BLaER1 (cell line): ENCODE measurements at regions not wholly inside any gene's neighbourhood (a gene's known extent, or its start where the extent isn't known, plus 50 kb on each side); places are given as distances from the start of the nearest gene placed in this dataset.

Source experiments
- H3K27ac ChIP-seq: shearing (Covaris generic); formaldehyde crosslinking; 2 replicates; pipeline ENCODE4 v1.8.1; 2022
- H3K27me3 ChIP-seq: shearing (Covaris generic); formaldehyde crosslinking; 2 replicates; pipeline ENCODE4 v1.8.1; 2022
- H3K36me3 ChIP-seq: shearing (Covaris generic); formaldehyde crosslinking; 2 replicates; pipeline ENCODE4 v1.8.1; 2022
- H3K4me1 ChIP-seq: shearing (Covaris generic); formaldehyde crosslinking; 2 replicates; pipeline ENCODE4 v1.8.1; 2022
- H3K4me2 ChIP-seq: shearing (Covaris generic); formaldehyde crosslinking; 2 replicates; pipeline ENCODE4 v1.8.1; 2022
- H3K4me3 ChIP-seq: shearing (Covaris generic); formaldehyde crosslinking; 2 replicates; pipeline ENCODE4 v1.8.1; 2022
- H3K9ac ChIP-seq: shearing (Covaris generic); formaldehyde crosslinking; 2 replicates; pipeline ENCODE4 v1.8.1; 2022
- H3K9me3 ChIP-seq: shearing (Covaris generic); formaldehyde crosslinking; 2 replicates; pipeline ENCODE4 v1.8.1; 2022
- H4K20me1 ChIP-seq: shearing (Covaris generic); formaldehyde crosslinking; 2 replicates; pipeline ENCODE4 v1.8.1; 2022
- Cebpa-rat ChIP-seq: shearing (Covaris generic); IDR thresholded peaks from 2 replicates; pipeline ENCODE4 v1.8.1; 2022

DNA sequence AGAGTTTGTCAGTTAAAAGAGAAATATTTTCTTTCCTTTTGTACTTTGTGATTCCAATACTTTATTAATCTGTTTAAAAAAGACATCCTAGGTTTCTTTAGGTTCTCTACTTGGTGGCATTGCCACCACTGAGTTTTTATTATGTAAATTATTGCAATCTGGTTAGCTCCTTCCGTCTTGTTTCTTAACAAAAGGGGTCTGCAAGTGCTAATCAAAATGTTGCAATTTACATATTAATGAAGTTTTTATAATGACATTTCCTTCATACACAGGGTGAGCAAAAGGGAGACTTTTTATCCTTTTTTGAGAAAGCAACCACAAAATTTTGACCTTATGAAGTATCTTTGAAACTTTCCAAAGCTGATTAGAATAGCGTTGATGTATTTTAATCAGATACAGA lies 1307.3 kb downstream of the ROBO2 start:
- H3K4me1 ChIP-seq, result no peaks in the 10 kb centered on the region
- H3K9ac ChIP-seq, result no peak overlapping the region
- H3K4me2 ChIP-seq, result no peak overlapping the region
- no peaks in the 10 kb centered on the region for H3K27me3 ChIP-seq
- H3K36me3 ChIP-seq, result no peaks in the 10 kb centered on the region
- TF ChIP-seq Cebpa-rat, result no peak
- H3K27ac ChIP-seq, result no peak overlapping the region
- no peak overlapping the region for H3K4me3 ChIP-seq
- H3K9me3 ChIP-seq, result no peaks in the 10 kb centered on the region
- H4K20me1 ChIP-seq, result no peaks in the 10 kb centered on the region

GRCh38 chr3:78348664-78349063 lies 1308.8 kb downstream of the ROBO2 start:
- TF ChIP-seq Cebpa-rat, result no peak
- Histone ChIP-seq H3K4me3 (no peak overlapping the region), H3K27ac (no peak overlapping the region), H3K9me3 (no peaks in the 10 kb centered on the region), H3K4me1 (no peaks in the 10 kb centered on the region), H3K27me3 (no peaks in the 10 kb centered on the region), H3K36me3 (no peaks in the 10 kb centered on the region), H4K20me1 (no peaks in the 10 kb centered on the region), H3K9ac (no peak overlapping the region), H3K4me2 (no peak overlapping the region)

GRCh38 chr3:78349571-78349970 lies 1309.7 kb downstream of the ROBO2 start:
- Histone ChIP-seq H3K36me3 (no peaks in the 10 kb centered on the region), H3K27me3 (no peaks in the 10 kb centered on the region), H4K20me1 (no peaks in the 10 kb centered on the region), H3K4me2 (no peak overlapping the region), H3K4me1 (no peaks in the 10 kb centered on the region), H3K27ac (no peak overlapping the region), H3K4me3 (no peak overlapping the region), H3K9ac (no peak overlapping the region), H3K9me3 (no peaks in the 10 kb centered on the region)
- no peak for TF ChIP-seq Cebpa-rat

- no peak for TF ChIP-seq Cebpa-rat
- H3K4me1 ChIP-seq, result no peaks in the 10 kb centered on the region
These were observed 1311.4 kb downstream of the ROBO2 start for GRCh38 chr3:78351334-78351733.

GRCh38 chr3:78353231-78353630 lies 1313.3 kb downstream of the ROBO2 start:
- Histone ChIP-seq H3K27me3 (no peaks in the 10 kb centered on the region), H3K4me1 (no peaks in the 10 kb centered on the region), H4K20me1 (no peaks in the 10 kb centered on the region), H3K27ac (no peak overlapping the region), H3K36me3 (no peaks in the 10 kb centered on the region), H3K9me3 (0 out of 2 replicates have a peak, but pooled peaks cover 2% of the 10 kb centered on the region), H3K4me3 (no peak overlapping the region), H3K9ac (no peak overlapping the region), H3K4me2 (no peak overlapping the region)
- TF ChIP-seq Cebpa-rat, result no peak

More at GRCh38 chr3:78351334-78351733, 1311.4 kb downstream of the ROBO2 start:
- H3K9ac ChIP-seq, result no peak overlapping the region
- H3K36me3 ChIP-seq, result no peaks in the 10 kb centered on the region
- no peak overlapping the region for H3K27ac ChIP-seq
- no peak overlapping the region for H3K4me3 ChIP-seq
- H3K9me3 ChIP-seq, result 0 out of 2 replicates have a peak, but pooled peaks cover 2% of the 10 kb centered on the region
- no peaks in the 10 kb centered on the region for H3K27me3 ChIP-seq
- no peaks in the 10 kb centered on the region for H4K20me1 ChIP-seq
- H3K4me2 ChIP-seq, result no peak overlapping the region

- H3K4me2 ChIP-seq, result no peak overlapping the region
- H3K4me1 ChIP-seq, result no peaks in the 10 kb centered on the region
- no peaks in the 10 kb centered on the region for H3K27me3 ChIP-seq
- no peak for TF ChIP-seq Cebpa-rat
- H4K20me1 ChIP-seq, result no peaks in the 10 kb centered on the region
- no peak overlapping the region for H3K9ac ChIP-seq
- H3K4me3 ChIP-seq, result no peak overlapping the region
- no peaks in the 10 kb centered on the region for H3K36me3 ChIP-seq
- no peaks in the 10 kb centered on the region for H3K9me3 ChIP-seq
- no peak overlapping the region for H3K27ac ChIP-seq
These were observed 1321.0 kb downstream of the ROBO2 start for GRCh38 chr3:78360849-78361248.

GRCh38 chr3:78368636-78369345 lies 1328.9 kb downstream of the ROBO2 start:
- no peak overlapping the region for H3K27ac ChIP-seq
- TF ChIP-seq Cebpa-rat, result no peak
- H3K4me2 ChIP-seq, result no peak overlapping the region
- no peak overlapping the region for H3K9ac ChIP-seq
- H3K4me3 ChIP-seq, result no peak overlapping the region
- H3K27me3 ChIP-seq, result no peaks in the 10 kb centered on the region
- H3K9me3 ChIP-seq, result no peaks in the 10 kb centered on the region
- no peaks in the 10 kb centered on the region for H3K4me1 ChIP-seq
- no peaks in the 10 kb centered on the region for H3K36me3 ChIP-seq
- no peaks in the 10 kb centered on the region for H4K20me1 ChIP-seq

GRCh38 chr3:78390221-78390620 lies 1350.3 kb downstream of the ROBO2 start:
- Histone ChIP-seq H3K4me2 (no peak overlapping the region), H3K4me3 (no peak overlapping the region), H3K9me3 (peaks cover 42% of the 10 kb centered on the region), H3K9ac (no peak overlapping the region), H3K27ac (no peak overlapping the region), H4K20me1 (no peaks in the 10 kb centered on the region), H3K36me3 (no peaks in the 10 kb centered on the region), H3K27me3 (no peaks in the 10 kb centered on the region), H3K4me1 (no peaks in the 10 kb centered on the region)
- no peak for TF ChIP-seq Cebpa-rat

GRCh38 chr3:78398401-78398800 lies 1358.5 kb downstream of the ROBO2 start:
- no peaks in the 10 kb centered on the region for H4K20me1 ChIP-seq
- no peak overlapping the region for H3K4me2 ChIP-seq
- no peaks in the 10 kb centered on the region for H3K9me3 ChIP-seq
- no peak overlapping the region for H3K9ac ChIP-seq
- TF ChIP-seq Cebpa-rat, result no peak
- H3K27ac ChIP-seq, result no peak overlapping the region
- H3K4me1 ChIP-seq, result peaks cover 18% of the 10 kb centered on the region
- H3K36me3 ChIP-seq, result no peaks in the 10 kb centered on the region
- no peaks in the 10 kb centered on the region for H3K27me3 ChIP-seq
- H3K4me3 ChIP-seq, result no peak overlapping the region

GRCh38 chr3:78402720-78403119 lies 1362.8 kb downstream of the ROBO2 start:
- no peak overlapping the region for H3K27ac ChIP-seq
- H3K4me2 ChIP-seq, result no peak overlapping the region
- H3K27me3 ChIP-seq, result no peaks in the 10 kb centered on the region
- no peak overlapping the region for H3K9ac ChIP-seq
- H3K4me1 ChIP-seq, result peaks cover 26% of the 10 kb centered on the region
- H3K4me3 ChIP-seq, result no peak overlapping the region
- no peaks in the 10 kb centered on the region for H3K36me3 ChIP-seq
- no peak for TF ChIP-seq Cebpa-rat
- no peaks in the 10 kb centered on the region for H3K9me3 ChIP-seq
- no peaks in the 10 kb centered on the region for H4K20me1 ChIP-seq

DNA sequence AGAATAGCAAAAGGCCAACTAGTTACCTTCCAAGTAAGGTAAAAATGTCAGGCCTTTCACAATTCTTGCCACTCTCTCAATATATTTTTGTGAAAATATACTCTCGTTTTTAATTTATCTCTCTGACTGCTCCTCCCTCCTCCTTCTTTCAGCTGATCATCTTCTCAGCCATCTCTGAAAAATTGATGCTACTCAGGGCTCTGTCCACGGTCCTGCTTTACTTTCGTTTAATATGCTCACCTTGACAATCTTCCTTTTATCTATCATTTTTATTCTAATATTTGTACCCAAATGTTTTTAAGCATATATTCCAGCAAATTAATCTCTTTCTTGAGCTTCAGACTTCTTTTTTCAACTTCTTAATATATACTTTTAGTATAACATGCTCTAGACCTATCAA lies 1362.1 kb downstream of the ROBO1 start:
- TF ChIP-seq Cebpa-rat, result no peak
- Histone ChIP-seq H3K9me3 (no peaks in the 10 kb centered on the region), H3K9ac (no peak overlapping the region), H3K27ac (no peak overlapping the region), H4K20me1 (no peaks in the 10 kb centered on the region), H3K27me3 (no peaks in the 10 kb centered on the region), H3K36me3 (no peaks in the 10 kb centered on the region), H3K4me2 (peak overlapping the region; percentile 37), H3K4me3 (no peak overlapping the region), H3K4me1 (peaks cover 8% of the 10 kb centered on the region)
